ENCODE measurements at regions not wholly inside any gene's neighbourhood (a gene's known extent, or its start where the extent isn't known, plus 50 kb on each side); places are given as distances from the start of the nearest gene placed in this dataset.

- Histone ChIP-seq H3K9me3 (ENCODE audit: insufficient read depth, low read depth, low read length) (no peaks in the 10 kb centered on the region), H3K4me2 (ENCODE audit: low read depth, low read length, poor library complexity, severe bottlenecking) (no peak overlapping the region), H3K4me1 (ENCODE audit: insufficient read depth, low read length, poor library complexity, severe bottlenecking) (no peaks in the 10 kb centered on the region), H3K27me3 (ENCODE audit: insufficient read depth, low read length, poor library complexity, severe bottlenecking) (no peaks in the 10 kb centered on the region), H3K9ac (ENCODE audit: low read depth, low read length, poor library complexity, severe bottlenecking) (no peak overlapping the region), H3F3A (ENCODE audit: low read depth) (no peaks in the 10 kb centered on the region), H3K36me3 (ENCODE audit: insufficient read depth, low read length) (no peaks in the 10 kb centered on the region), H3K9me2 (replicated peaks; ENCODE audit: low read depth, low read length) (no peaks in the 10 kb centered on the region), H4K20me1 (ENCODE audit: insufficient read depth, low read length, poor library complexity, severe bottlenecking) (no peaks in the 10 kb centered on the region), H3K79me2 (ENCODE audit: insufficient read depth, low read length) (no peaks in the 10 kb centered on the region), H3K4me3 (ENCODE audit: low read length, poor library complexity, severe bottlenecking) (no peak overlapping the region), H2AFZ (ENCODE audit: low read length) (no peak overlapping the region)
- TF ChIP-seq, protein P1, sequence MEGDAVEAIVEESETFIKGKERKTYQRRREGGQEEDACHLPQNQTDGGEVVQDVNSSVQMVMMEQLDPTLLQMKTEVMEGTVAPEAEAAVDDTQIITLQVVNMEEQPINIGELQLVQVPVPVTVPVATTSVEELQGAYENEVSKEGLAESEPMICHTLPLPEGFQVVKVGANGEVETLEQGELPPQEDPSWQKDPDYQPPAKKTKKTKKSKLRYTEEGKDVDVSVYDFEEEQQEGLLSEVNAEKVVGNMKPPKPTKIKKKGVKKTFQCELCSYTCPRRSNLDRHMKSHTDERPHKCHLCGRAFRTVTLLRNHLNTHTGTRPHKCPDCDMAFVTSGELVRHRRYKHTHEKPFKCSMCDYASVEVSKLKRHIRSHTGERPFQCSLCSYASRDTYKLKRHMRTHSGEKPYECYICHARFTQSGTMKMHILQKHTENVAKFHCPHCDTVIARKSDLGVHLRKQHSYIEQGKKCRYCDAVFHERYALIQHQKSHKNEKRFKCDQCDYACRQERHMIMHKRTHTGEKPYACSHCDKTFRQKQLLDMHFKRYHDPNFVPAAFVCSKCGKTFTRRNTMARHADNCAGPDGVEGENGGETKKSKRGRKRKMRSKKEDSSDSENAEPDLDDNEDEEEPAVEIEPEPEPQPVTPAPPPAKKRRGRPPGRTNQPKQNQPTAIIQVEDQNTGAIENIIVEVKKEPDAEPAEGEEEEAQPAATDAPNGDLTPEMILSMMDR (conservative IDR thresholded peaks at IDR 0.05; ENCODE audit: low read length) = no peak
- TF ChIP-seq EZH2phosphoT487 (IDR thresholded peaks at IDR 0.05; ENCODE audit: borderline replicate concordance) = no peak
Observed at GRCh38 chr2:220568296-220568695, 940.9 kb downstream of the SLC4A3 start.

GRCh38 chr2:220569112-220569897 is 941.9 kb downstream of the SLC4A3 start:
- Histone ChIP-seq H2AFZ (ENCODE audit: low read length) (no peak overlapping the region), H3K36me3 (ENCODE audit: insufficient read depth, low read length) (no peaks in the 10 kb centered on the region), H3F3A (ENCODE audit: low read depth) (no peaks in the 10 kb centered on the region), H3K4me1 (ENCODE audit: insufficient read depth, low read length, poor library complexity, severe bottlenecking) (no peaks in the 10 kb centered on the region), H3K9me2 (replicated peaks; ENCODE audit: low read depth, low read length) (no peaks in the 10 kb centered on the region), H3K9ac (ENCODE audit: low read depth, low read length, poor library complexity, severe bottlenecking) (no peak overlapping the region), H3K79me2 (ENCODE audit: insufficient read depth, low read length) (no peaks in the 10 kb centered on the region), H3K27me3 (ENCODE audit: insufficient read depth, low read length, poor library complexity, severe bottlenecking) (no peaks in the 10 kb centered on the region), H4K20me1 (ENCODE audit: insufficient read depth, low read length, poor library complexity, severe bottlenecking) (no peaks in the 10 kb centered on the region), H3K4me3 (ENCODE audit: low read length, poor library complexity, severe bottlenecking) (no peak overlapping the region), H3K4me2 (ENCODE audit: low read depth, low read length, poor library complexity, severe bottlenecking) (no peak overlapping the region), H3K9me3 (ENCODE audit: insufficient read depth, low read depth, low read length) (no peaks in the 10 kb centered on the region)
- no peak for TF ChIP-seq EZH2phosphoT487 (IDR thresholded peaks at IDR 0.05; ENCODE audit: borderline replicate concordance)
- TF ChIP-seq, protein P1 (conservative IDR thresholded peaks at IDR 0.05; ENCODE audit: low read length) = no peak

- no peaks in the 10 kb centered on the region for H4K20me1 ChIP-seq (ENCODE audit: insufficient read depth, low read length, poor library complexity, severe bottlenecking)
- H3K27me3 ChIP-seq (ENCODE audit: insufficient read depth, low read length, poor library complexity, severe bottlenecking) = no peaks in the 10 kb centered on the region
- H3K4me1 ChIP-seq (ENCODE audit: insufficient read depth, low read length, poor library complexity, severe bottlenecking) = no peaks in the 10 kb centered on the region
- no peaks in the 10 kb centered on the region for H3F3A ChIP-seq (ENCODE audit: low read depth)
- no peaks in the 10 kb centered on the region for H3K9me3 ChIP-seq (ENCODE audit: insufficient read depth, low read depth, low read length)
- H3K9me2 ChIP-seq (replicated peaks; ENCODE audit: low read depth, low read length) = no peaks in the 10 kb centered on the region
- no peaks in the 10 kb centered on the region for H3K79me2 ChIP-seq (ENCODE audit: insufficient read depth, low read length)
- no peak overlapping the region for H3K4me2 ChIP-seq (ENCODE audit: low read depth, low read length, poor library complexity, severe bottlenecking)
- no peak overlapping the region for H3K9ac ChIP-seq (ENCODE audit: low read depth, low read length, poor library complexity, severe bottlenecking)
- TF ChIP-seq, protein P1 (conservative IDR thresholded peaks at IDR 0.05; ENCODE audit: low read length) = no peak
- TF ChIP-seq EZH2phosphoT487 (IDR thresholded peaks at IDR 0.05; ENCODE audit: borderline replicate concordance) = no peak
- H3K4me3 ChIP-seq (ENCODE audit: low read length, poor library complexity, severe bottlenecking) = no peak overlapping the region
- H2AFZ ChIP-seq (ENCODE audit: low read length) = no peak overlapping the region
- no peaks in the 10 kb centered on the region for H3K36me3 ChIP-seq (ENCODE audit: insufficient read depth, low read length)
Observed at GRCh38 chr2:220572385-220572784, 945.0 kb downstream of the SLC4A3 start.

Data from Loucy (cell line).